ENCODE measurements at regions not wholly inside any gene's neighbourhood (a gene's known extent, or its start where the extent isn't known, plus 50 kb on each side); places are given as distances from the start of the nearest gene placed in this dataset.
"Not testable (repeated sequence)": the region's sequence is repeated elsewhere in the genome, so short reads cannot be mapped to it uniquely, and the experiment has no call there.

DNA sequence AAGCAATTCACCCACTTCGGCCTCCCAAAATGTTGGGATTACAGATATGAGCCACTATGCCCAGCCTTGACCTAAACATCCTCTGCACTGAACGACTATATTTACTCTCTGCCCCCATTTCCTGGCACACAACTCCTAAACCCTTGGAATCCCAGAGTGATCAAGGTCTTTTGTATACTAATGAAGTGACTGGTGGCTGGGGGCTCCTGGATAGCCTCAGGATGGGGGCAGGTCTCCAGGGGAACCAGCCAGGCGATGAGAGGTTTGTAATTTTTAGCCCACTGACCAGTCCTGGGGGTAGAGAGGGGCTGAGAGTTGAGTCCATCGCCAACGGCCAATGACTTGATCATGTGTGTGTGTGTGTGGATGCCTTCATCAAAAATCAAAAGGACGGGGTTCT lies 71.1 kb downstream of the FAM50B start:
- DNase-seq (ENCODE audit: low spot score) = no peak

GRCh38 chr6:3921663-3922062 lies 72.5 kb downstream of the FAM50B start:
- no peak for DNase-seq (ENCODE audit: low spot score)

GRCh38 chr6:3922619-3923018 lies 73.4 kb downstream of the FAM50B start:
- DNase-seq (ENCODE audit: low spot score) = not testable (repeated sequence)

DNA sequence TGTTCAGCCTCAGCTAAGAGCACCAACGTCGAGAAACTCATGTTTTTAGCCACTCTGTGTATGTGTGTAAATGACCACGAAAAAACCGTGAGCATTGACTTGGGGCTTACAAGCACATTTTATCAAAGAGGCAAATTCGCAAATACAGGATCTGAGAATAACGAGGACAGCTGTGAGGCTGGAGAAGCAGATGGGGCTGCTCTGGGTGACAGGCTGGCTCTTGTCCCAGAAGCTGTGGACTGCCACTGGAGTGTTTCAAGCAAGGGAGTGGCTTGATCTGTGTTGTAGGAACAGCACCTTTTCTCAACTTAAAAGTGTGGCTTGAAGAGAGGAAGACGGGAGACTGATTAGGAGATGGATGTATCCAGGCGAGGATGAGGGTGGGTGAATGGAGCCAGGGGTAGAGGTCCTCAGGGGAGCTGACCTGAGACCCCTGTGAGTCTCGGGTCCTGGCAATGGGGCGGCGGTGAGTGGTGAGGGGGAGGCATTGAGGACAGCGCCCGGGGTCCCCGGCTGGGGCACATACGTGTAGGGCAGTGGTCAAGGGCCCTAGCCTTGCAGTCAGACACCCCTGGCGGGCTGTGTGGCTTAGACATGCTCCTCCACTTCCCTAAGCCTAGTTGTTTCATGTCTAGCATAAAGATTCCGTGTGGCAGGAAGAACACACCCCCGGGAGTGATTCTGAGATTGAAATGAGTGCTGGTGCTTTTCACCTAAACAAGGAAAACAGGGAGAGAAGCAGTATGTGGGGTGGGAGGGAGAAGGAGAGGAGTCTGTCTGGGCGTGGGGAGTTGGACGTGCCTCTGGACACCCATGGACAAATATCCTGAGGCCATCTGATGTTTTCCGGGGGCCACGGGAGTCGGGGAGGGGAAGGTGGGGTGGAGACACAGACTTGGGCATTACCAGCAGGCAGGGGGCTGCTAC lies 76.3 kb downstream of the FAM50B start:
- not testable (repeated sequence) for DNase-seq (ENCODE audit: low spot score)

GRCh38 chr6:3926150-3926482 lies 76.9 kb downstream of the FAM50B start:
- DNase-seq (ENCODE audit: low spot score) = no peak

GRCh38 chr6:3928111-3928510 lies 78.9 kb downstream of the FAM50B start:
- no peak for DNase-seq (ENCODE audit: low spot score)

DNA sequence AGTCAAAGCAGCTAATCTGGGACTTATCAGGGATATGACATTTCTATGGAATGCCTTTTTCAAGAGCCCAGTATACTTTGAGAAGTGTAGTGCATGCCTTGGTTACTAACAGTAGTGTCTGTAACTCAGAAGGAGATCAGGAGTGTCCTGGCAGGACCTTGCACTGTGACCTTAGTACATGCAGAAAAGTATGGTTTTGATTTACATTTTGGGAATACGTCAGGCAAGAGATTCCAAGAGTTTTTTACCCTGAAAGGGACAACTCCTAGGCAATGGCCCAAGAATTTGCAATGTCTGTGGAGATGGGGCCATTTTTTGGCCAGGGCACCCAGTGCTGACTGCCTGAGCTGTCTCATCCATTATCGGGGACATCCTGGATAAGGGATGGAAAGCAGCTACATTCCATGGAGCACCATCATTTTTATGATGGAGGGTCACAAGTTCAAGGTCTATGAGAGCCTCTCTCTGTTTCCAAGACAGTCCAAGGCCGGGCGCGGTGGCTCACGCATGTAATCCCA lies 80.2 kb downstream of the FAM50B start:
- DNase-seq (ENCODE audit: low spot score) = no peak

GRCh38 chr6:3937438-3937837 lies 88.3 kb downstream of the FAM50B start:
- DNase-seq (ENCODE audit: low spot score) = no peak

GRCh38 chr6:3938715-3939367 lies 89.7 kb downstream of the FAM50B start:
- DNase-seq (ENCODE audit: low spot score) = no peak

DNA sequence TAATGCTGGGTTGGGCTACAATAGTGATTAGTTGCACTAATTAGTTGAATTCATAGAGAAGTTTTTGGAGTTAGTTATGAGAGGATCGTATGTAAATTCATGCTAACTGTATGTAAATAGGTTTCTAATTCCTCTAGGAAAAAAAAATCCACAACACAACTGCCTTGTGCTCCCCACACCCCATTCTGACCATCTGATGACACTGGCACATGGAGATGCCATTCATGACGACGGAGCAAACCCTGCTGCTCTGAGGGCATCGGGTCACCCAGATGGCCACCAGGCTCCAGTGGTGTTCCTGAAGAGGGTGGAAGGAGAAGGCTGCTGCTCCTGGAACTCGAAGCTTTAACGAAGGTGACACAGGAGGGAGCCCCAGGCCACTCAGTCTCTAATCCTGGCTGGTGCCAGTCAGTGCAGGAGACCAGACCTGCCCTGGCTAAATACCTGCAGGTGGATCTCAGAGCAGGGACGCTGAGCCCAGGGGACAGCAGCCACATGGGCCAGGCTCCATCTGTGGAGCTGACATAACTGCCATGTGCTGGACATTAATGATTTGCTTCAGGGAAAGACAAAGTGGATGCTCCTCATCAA lies 90.3 kb downstream of the FAM50B start:
- no peak for DNase-seq (ENCODE audit: low spot score)

- DNase-seq (ENCODE audit: low spot score) = no peak
These were observed 90.8 kb downstream of the FAM50B start for GRCh38 chr6:3939964-3940363.

GRCh38 chr6:3940703-3941102 lies 91.5 kb downstream of the FAM50B start:
- DNase-seq (ENCODE audit: low spot score) = no peak

DNA sequence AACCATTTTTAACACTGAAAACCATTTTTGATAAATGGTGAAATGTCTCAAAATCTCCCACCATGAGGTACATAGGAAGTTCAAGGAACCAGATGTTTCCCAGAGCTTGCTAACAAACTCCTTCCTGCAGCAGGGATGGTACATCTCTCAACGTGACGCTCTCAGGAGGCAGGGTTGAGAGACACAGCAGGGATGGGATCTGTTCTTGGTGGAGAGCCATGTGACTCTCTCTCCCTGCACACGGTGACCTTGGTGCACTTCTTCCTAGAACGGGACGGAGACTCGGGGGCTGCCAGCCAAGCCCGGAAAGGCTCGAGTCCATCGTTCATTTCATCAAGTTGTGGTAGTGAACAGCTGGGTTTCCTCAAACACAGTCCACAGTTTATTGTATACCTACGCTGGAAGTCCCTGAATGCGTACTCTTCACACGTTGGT lies 94.2 kb downstream of the FAM50B start:
- no peak for DNase-seq (ENCODE audit: low spot score)

DNA sequence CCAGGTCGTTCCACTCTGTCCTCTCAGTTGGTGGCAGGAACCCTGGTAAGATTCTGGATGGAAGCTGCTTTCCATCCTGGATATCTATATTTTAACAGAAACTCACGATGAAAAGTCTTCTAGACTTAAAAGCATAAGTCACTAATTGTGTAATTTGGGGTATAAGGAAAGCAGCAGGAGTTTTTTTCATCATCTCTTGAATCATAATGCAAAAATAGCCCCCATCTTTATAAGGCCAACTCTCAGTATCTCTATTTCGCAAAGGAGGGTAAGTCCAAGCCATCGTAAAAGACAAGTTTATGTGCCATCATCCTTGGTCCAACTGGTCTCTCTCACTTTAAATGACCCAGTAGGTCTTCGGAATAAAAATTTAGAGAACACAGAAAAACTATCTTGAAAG lies 95.1 kb downstream of the FAM50B start:
- no peak for DNase-seq (ENCODE audit: low spot score)

DNA sequence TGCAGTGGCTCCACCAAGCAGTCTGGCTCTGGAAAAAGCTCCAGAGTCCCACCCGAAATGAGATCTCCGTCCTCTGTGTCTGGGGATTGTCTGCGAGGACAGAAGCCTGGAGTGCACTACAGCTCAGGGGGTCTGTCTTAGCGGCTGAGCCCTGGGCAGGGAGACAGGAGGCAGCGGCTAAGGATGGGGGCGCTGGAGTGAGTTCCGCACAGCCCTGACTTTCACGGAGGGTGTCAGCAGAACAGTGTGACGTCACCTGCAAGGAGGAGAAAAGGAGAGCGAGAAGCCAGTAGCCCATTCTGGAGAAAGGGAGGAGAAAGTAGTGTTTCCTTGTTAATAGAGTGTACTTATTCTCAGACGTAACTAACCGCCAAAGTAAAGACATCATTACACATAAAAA lies 97.6 kb downstream of the FAM50B start:
- no peak for DNase-seq (ENCODE audit: low spot score)

- DNase-seq (ENCODE audit: low spot score) = no peak
These were observed 99.7 kb downstream of the FAM50B start for GRCh38 chr6:3948866-3949265.

- no peak for DNase-seq (ENCODE audit: low spot score)
These were observed 100.3 kb downstream of the FAM50B start for GRCh38 chr6:3949521-3949920.

DNA sequence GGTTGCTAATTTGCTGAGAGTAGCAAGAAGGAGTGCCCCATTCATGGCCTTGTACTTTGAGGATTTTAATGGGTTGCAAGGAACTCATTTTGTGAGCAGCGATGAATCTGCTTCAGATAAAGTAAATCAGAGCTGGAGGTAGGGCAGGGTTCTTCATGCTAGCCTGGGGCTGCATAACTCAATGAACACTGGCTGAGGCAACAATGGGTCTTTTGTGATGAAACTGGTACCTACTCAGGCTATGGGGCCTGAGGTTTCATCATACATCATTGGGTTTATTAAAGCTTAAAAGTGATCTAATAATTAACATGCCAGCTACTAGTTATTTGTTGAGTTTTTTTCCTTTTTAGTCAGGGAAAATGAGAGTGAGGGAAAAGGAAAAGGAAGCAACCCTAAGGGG lies 106.9 kb downstream of the FAM50B start:
- DNase-seq (ENCODE audit: low spot score) = no peak

DNA sequence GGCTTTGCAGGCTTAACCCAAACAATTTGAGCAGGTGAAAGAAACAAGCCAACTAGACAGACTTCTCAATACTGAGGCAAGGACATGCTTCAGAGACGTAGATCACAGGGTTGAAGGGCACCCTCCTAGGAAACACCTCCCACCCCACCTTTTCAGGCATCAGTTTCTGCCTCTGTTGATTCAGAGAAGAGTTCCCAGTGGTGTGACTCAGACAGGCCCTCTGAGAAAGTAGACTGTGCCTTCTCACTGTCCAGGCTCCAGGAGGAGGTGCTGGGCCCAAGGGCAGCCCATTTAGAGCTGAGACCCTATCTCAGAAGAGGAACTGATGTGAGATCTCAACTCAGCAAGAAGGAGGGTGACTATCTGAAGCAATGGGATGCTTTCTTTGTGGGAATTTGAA lies 108.1 kb downstream of the FAM50B start:
- DNase-seq (ENCODE audit: low spot score) = no peak

DNA sequence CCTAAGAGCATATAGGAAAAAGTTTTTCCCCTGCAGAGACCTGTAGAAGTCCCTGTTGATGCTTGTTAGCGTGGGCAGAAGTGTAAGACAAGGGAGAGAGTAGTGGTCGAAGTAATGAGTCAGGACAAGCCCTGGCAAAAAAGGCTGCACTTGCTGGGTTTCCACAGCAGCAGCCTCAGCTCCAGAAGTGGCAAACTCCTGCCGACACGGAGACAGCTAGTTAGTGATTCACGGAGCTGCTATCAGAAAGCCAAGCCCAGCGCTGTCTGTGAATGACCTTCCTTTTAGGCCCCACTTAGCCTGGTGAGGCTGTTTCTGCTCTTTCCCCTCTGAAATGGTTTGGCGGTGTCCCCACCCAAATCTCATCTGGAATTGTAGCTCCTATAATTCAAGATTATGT lies 109.1 kb downstream of the FAM50B start:
- DNase-seq (ENCODE audit: low spot score) = no peak

- DNase-seq (ENCODE audit: low spot score) = no peak
These were observed 110.2 kb downstream of the FAM50B start for GRCh38 chr6:3959385-3959784.

DNA sequence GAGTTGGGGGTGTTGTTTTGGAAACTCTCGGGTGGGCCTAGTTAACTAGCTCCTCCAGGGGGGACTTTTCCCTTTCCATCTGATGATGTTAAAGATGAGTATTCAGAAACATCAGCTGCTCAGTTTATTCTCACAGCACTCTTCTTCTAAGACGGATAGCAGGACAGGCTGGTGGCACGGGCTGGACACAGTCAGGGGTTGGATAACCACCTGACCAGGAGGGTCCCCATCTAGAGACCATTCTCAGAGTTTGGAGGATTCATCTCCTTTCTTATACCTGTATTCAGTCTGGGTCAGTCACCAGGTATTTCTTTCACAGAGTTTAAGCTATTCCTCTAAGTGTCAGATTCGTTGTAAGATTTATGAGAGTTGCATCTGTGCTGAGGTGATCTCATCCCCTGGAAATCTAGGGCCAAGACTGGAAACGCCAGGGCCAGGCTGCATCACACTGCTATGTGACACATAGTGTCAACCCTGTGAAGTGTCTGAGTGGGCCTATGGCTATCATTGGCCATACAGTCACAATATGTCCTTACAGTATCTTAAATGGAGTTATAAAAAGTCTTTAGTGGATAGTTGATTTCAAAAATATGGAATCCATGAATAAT lies 111.7 kb downstream of the FAM50B start:
- no peak for DNase-seq (ENCODE audit: low spot score)
